SH-SY5Y (cell line): ENCODE measurements at regions not wholly inside any gene's neighbourhood (a gene's known extent, or its start where the extent isn't known, plus 50 kb on each side); places are given as distances from the start of the nearest gene placed in this dataset.

ENCODE experiments used
- GATA2 ChIP-seq: IDR thresholded peaks from 2 replicates; pipeline ENCODE4 v1.6.1; 2011; ENCODE audit warnings: mild to moderate bottlenecking, low read depth, low read length
- GATA3 ChIP-seq: IDR thresholded peaks from 2 replicates; pipeline ENCODE4 v1.6.1; 2011; ENCODE audit warnings: low read depth, mild to moderate bottlenecking, low read length, moderate library complexity

DNA sequence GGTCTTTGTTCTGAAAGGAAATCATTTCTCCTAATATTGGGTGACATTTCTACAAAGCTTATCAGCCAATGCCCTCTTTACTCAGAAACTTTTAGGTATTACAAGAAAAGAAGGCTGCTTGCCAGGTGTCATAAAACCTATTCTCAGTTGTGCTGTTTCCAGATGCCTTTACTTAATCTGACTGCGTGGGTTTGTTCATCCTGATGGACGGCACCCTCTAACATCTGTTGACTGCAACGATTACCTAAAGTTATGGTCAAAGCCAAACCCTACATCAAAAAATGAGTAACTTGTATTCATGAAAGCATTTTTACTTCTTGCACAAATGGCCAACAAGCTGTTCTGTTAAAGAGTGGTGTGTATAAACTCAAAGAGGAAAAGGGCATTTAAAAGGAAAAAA, 207.7 kb upstream of the PDZRN3 start:
- TF ChIP-seq GATA2 (no peak), GATA3 (no peak)
